ENCODE measurements at regions not wholly inside any gene's neighbourhood (a gene's known extent, or its start where the extent isn't known, plus 50 kb on each side); places are given as distances from the start of the nearest gene placed in this dataset.

DNA sequence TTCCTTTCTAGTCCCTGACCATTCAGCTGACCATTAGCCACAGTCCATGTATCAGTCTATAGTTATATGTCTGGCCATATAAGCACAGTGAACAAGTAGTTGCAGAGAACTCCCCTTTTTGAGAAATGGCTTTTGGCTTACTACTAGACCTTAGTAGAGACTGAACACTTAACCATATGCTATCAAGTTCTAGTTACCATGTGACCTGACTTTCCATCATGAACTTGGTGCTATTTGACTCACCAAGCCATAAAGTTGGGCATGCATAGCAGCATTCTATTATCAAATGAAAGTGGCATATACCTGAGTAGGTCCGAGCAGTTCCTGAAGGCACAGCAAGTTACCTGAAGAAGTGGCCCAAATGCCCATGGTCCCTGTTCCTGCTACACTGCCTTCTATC is 74.5 kb upstream of the IL2 start:
- peaks cover 3% of the 10 kb centered on the region for H3K27me3 Mint-ChIP-seq
- no peak overlapping the region for H3K4me3 Mint-ChIP-seq
- H3K9me3 Mint-ChIP-seq (ENCODE audit: low read depth) = peaks cover 14% of the 10 kb centered on the region
- H3K36me3 Mint-ChIP-seq = peaks cover 2% of the 10 kb centered on the region
- peaks cover 9% of the 10 kb centered on the region for H3K4me1 Mint-ChIP-seq (ENCODE audit: low read depth)
- H3K27ac Mint-ChIP-seq = no peak overlapping the region

GRCh38 chr4:122528879-122529278 is 72.4 kb upstream of the IL2 start:
- Mint-ChIP-seq H3K27ac (no peak overlapping the region), H3K4me3 (no peak overlapping the region), H3K4me1 (ENCODE audit: low read depth) (no peaks in the 10 kb centered on the region)

GRCh38 chr4:122525865-122526264 is 69.3 kb upstream of the IL2 start:
- peaks cover 5% of the 10 kb centered on the region for H3K36me3 Mint-ChIP-seq
- H3K4me3 Mint-ChIP-seq = no peak overlapping the region
- no peak overlapping the region for H3K27ac Mint-ChIP-seq
- no peaks in the 10 kb centered on the region for H3K4me1 Mint-ChIP-seq (ENCODE audit: low read depth)
- peaks cover 8% of the 10 kb centered on the region for H3K27me3 Mint-ChIP-seq
- H3K9me3 Mint-ChIP-seq (ENCODE audit: low read depth) = peaks cover 16% of the 10 kb centered on the region

More at GRCh38 chr4:122528879-122529278, 72.4 kb upstream of the IL2 start:
- Mint-ChIP-seq H3K27me3 (peaks cover 5% of the 10 kb centered on the region), H3K36me3 (peaks cover 3% of the 10 kb centered on the region), H3K9me3 (ENCODE audit: low read depth) (peaks cover 17% of the 10 kb centered on the region)

DNA sequence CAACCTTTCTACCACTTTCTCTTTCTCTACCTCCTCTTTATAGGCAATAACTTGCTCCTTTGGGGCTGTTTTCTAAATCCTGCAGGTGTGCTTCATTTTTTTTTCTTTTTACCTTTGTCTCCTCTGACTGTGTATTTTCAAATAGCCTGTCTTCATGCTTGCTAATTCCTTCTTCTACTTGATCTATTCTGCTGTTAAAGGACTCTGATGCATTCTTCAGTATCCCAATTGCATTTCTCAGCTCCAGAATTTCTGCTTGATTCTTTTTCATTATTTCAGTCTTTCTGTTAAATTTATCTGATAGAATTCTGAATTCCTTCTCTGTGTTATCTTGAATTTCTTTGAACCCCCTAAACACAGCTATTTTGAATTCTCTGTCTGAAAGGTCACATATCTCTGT is 67.7 kb upstream of the IL2 start:
- Mint-ChIP-seq H3K9me3 (ENCODE audit: low read depth) (peaks cover 12% of the 10 kb centered on the region), H3K27ac (no peak overlapping the region), H3K36me3 (peaks cover 5% of the 10 kb centered on the region), H3K27me3 (peaks cover 10% of the 10 kb centered on the region), H3K4me3 (no peak overlapping the region), H3K4me1 (ENCODE audit: low read depth) (no peaks in the 10 kb centered on the region)

DNA sequence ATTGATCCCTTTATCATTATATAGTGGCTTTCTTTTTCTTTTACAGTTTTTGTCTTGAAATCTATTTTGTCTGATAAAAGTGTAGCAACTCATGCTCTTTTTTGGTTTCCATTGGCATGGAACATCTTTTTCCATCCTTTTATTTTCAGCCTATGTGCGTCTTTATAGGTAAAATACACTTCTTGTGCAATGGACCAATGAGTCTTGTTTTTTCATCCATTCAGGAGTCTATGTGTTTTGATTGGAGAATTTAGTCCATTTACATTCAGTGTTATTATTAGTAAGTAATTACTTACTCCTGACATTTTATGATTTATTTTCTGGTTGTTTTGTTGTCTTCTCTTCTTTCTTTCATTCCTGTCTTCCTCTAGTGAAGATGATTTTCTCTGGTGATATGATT is 66.4 kb upstream of the IL2 start:
- H3K4me1 Mint-ChIP-seq (ENCODE audit: low read depth) = no peaks in the 10 kb centered on the region
- H3K4me3 Mint-ChIP-seq = no peak overlapping the region
- H3K27ac Mint-ChIP-seq = no peak overlapping the region
- peaks cover 5% of the 10 kb centered on the region for H3K36me3 Mint-ChIP-seq
- H3K9me3 Mint-ChIP-seq (ENCODE audit: low read depth) = peaks cover 12% of the 10 kb centered on the region
- peaks cover 13% of the 10 kb centered on the region for H3K27me3 Mint-ChIP-seq

DNA sequence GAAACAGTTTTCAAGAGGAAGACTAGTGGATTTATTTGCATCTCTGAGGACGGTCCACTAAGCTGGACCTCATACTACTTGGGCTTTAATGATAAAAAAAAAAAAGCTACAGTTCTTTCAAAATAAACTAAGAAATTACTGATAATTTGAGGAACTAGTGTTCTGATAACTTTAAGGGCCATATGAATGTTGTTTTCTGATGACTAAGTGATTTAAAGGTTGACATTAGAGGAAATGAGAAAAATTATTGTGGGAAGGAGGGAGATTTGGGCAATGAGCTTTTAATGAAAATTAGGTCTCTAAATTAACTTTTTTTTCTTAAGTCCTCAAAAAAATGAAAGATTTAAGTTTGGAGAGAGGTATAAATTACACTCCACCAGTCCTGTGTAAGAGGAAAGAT is 60.8 kb upstream of the IL2 start:
- Mint-ChIP-seq H3K27ac (no peak overlapping the region), H3K36me3 (no peaks in the 10 kb centered on the region), H3K4me3 (no peak overlapping the region), H3K4me1 (ENCODE audit: low read depth) (peaks cover 16% of the 10 kb centered on the region), H3K9me3 (ENCODE audit: low read depth) (no peaks in the 10 kb centered on the region), H3K27me3 (peaks cover 5% of the 10 kb centered on the region)

- H3K4me3 Mint-ChIP-seq = no peak overlapping the region
- H3K27me3 Mint-ChIP-seq = peaks cover 5% of the 10 kb centered on the region
- no peaks in the 10 kb centered on the region for H3K36me3 Mint-ChIP-seq
- no peak overlapping the region for H3K27ac Mint-ChIP-seq
- H3K4me1 Mint-ChIP-seq (ENCODE audit: low read depth) = peaks cover 22% of the 10 kb centered on the region
- no peaks in the 10 kb centered on the region for H3K9me3 Mint-ChIP-seq (ENCODE audit: low read depth)
These were observed 59.9 kb upstream of the IL2 start for GRCh38 chr4:122516376-122516775.

- no peaks in the 10 kb centered on the region for H3K9me3 Mint-ChIP-seq (ENCODE audit: low read depth)
- peaks cover 3% of the 10 kb centered on the region for H3K27me3 Mint-ChIP-seq
- peaks cover 22% of the 10 kb centered on the region for H3K4me1 Mint-ChIP-seq (ENCODE audit: low read depth)
- no peaks in the 10 kb centered on the region for H3K36me3 Mint-ChIP-seq
- no peak overlapping the region for H3K4me3 Mint-ChIP-seq
- no peak overlapping the region for H3K27ac Mint-ChIP-seq
These were observed 58.1 kb upstream of the IL2 start for GRCh38 chr4:122514671-122515070.

DNA sequence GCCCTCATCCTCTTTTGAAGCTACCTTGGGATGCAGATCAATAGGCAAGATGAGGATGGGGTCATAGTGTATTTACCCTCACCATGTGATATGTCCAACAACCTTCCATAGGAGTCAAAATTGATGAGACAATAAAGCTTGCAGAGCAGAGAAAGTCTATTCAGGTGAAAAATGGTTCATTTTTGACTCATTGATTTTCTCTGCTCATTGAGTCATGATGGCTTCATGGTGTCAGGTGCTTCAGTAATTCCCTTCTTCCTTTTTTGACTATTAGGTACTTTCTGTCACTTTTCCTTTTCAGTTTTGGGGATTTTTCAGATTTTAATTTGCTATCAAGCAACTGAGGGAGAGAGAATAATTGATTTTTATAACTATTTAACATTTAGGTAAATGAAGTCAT is 55.9 kb upstream of the IL2 start:
- Mint-ChIP-seq H3K27me3 (no peaks in the 10 kb centered on the region), H3K4me3 (peak overlapping the region; percentile 58), H3K4me1 (ENCODE audit: low read depth) (peaks cover 35% of the 10 kb centered on the region), H3K27ac (peak overlapping the region; percentile 67), H3K36me3 (no peaks in the 10 kb centered on the region), H3K9me3 (ENCODE audit: low read depth) (no peaks in the 10 kb centered on the region)

DNA sequence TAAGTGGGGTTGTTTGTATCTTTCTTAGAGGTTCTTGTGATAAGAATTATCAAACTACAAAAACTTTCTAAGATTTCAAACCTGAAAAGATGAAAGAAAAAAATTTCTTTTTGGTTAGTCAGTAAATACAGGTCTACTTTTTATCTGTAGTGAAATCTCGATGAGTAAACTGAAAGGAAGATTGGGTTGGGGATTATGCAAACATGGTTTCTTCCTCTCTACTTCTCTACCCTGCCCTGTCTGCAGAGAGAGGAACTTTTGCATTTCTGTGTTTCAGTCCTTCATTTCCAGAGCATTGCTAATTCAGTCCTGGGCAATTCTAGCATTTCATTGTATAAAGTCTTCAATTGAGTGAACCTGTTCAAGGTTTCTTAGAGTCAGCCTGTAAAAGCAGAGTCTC is 51.6 kb upstream of the IL2 start:
- Mint-ChIP-seq H3K4me1 (ENCODE audit: low read depth) (peaks cover 36% of the 10 kb centered on the region), H3K9me3 (ENCODE audit: low read depth) (no peaks in the 10 kb centered on the region), H3K4me3 (peak overlapping the region; percentile 17), H3K36me3 (no peaks in the 10 kb centered on the region), H3K27ac (peak overlapping the region; percentile 62), H3K27me3 (no peaks in the 10 kb centered on the region)
